ENCODE measurements at regions not wholly inside any gene's neighbourhood (a gene's known extent, or its start where the extent isn't known, plus 50 kb on each side); places are given as distances from the start of the nearest gene placed in this dataset.

DNA sequence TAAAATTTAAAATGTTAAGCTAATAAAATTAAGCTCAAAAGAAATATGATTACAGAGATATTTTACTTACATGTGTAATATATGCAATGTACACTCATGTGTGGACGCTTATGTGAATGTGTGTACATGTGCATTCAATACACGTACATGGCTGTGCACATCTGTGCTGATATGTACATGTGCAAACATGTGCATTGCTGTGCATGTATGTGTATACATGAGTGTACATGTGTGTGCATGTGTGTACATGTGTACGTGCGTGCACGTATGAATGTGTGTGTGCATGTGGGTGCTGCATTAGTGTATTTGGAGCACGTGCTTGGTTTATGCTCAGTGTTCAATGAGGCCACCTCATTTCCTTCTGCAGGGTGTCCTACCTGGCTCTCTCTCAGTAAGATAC, 88.2 kb upstream of the TMEM18 start:
- Histone ChIP-seq H3K4me3 (replicated peaks in 1 of 3; ENCODE audit: insufficient read depth in 1 of 3, low read depth in 2 of 3, low read length in 3 of 3) (no peak overlapping the region), H3K4me1 (ENCODE audit: insufficient read depth, low read length) (no peaks in the 10 kb centered on the region), H3K9ac (ENCODE audit: insufficient read depth, low read depth, low read length) (no peak overlapping the region), H3K36me3 (replicated peaks in 1 of 2; ENCODE audit: control insufficient read depth in 1 of 2, insufficient read depth in 2 of 2, low read length in 2 of 2) (no peaks in the 10 kb centered on the region), H2AFZ (ENCODE audit: low read length) (no peak overlapping the region), H3K4me2 (ENCODE audit: low read depth, low read length) (no peak overlapping the region), H3K79me2 (ENCODE audit: insufficient read depth, low read length) (no peaks in the 10 kb centered on the region), H4K20me1 (ENCODE audit: insufficient read depth, low read length) (no peaks in the 10 kb centered on the region), H3K27ac (ENCODE audit: extremely low read length, insufficient read depth, low read length) (no peak overlapping the region), H3K27me3 (ENCODE audit: control insufficient read depth in 1 of 2, insufficient read depth in 2 of 2, low read length in 2 of 2) (peaks cover 2 to 42% of the 10 kb centered on the region in 2 experiments; a peak in 4 of 5 replicates), H3K9me3 (ENCODE audit: low read length) (no peaks in the 10 kb centered on the region)
- intact Hi-C loops (cut with micrococcal nuclease; ENCODE audit: unreplicated experiment), result no loop called here
- TF ChIP-seq, protein P1, sequence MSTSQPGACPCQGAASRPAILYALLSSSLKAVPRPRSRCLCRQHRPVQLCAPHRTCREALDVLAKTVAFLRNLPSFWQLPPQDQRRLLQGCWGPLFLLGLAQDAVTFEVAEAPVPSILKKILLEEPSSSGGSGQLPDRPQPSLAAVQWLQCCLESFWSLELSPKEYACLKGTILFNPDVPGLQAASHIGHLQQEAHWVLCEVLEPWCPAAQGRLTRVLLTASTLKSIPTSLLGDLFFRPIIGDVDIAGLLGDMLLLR (CRISPR knock-in tag; IDR thresholded peaks at IDR 0.05), result no peak
- TF ChIP-seq, protein P2, sequence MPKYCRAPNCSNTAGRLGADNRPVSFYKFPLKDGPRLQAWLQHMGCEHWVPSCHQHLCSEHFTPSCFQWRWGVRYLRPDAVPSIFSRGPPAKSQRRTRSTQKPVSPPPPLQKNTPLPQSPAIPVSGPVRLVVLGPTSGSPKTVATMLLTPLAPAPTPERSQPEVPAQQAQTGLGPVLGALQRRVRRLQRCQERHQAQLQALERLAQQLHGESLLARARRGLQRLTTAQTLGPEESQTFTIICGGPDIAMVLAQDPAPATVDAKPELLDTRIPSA (CRISPR knock-in tag; IDR thresholded peaks at IDR 0.05; ENCODE audit: borderline replicate concordance), result no peak
- TF ChIP-seq HOXA5 (CRISPR knock-in tag; IDR thresholded peaks at IDR 0.05) (no peak), ZNF816 (CRISPR knock-in tag; IDR thresholded peaks at IDR 0.05; ENCODE audit: borderline replicate concordance) (no peak), SIN3B (IDR thresholded peaks at IDR 0.05; ENCODE audit: low read length) (no peak)
- TF ChIP-seq, protein P3, sequence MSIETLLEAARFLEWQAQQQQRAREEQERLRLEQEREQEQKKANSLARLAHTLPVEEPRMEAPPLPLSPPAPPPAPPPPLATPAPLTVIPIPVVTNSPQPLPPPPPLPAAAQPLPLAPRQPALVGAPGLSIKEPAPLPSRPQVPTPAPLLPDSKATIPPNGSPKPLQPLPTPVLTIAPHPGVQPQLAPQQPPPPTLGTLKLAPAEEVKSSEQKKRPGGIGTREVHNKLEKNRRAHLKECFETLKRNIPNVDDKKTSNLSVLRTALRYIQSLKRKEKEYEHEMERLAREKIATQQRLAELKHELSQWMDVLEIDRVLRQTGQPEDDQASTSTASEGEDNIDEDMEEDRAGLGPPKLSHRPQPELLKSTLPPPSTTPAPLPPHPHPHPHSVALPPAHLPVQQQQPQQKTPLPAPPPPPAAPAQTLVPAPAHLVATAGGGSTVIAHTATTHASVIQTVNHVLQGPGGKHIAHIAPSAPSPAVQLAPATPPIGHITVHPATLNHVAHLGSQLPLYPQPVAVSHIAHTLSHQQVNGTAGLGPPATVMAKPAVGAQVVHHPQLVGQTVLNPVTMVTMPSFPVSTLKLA (IDR thresholded peaks at IDR 0.05), result peak; percentile 89
- POLR2A ChIA-PET, result no interaction called here
- in situ Hi-C loops (cut with HindIII; ENCODE audit: extremely low pct_ligation_motif_present, low pct_unique_long_range_greater_than_20kb), result no loop called here
- no peak for FAIRE-seq
- CTCF ChIA-PET (ENCODE audit: low intra/inter-chr PET ratio, low total read pairs), result no interaction called here
- no TSS peak for BruUV-seq (replicated peaks)
- 31% methylated on average over 6 of the region's 6 CpGs for WGBS (ENCODE audit: low lambda C conversion rate)
- ATAC-seq, result no peak
- no peak for DNase-seq (ENCODE audit: low spot score)
